ENCODE measurements at regions not wholly inside any gene's neighbourhood (a gene's known extent, or its start where the extent isn't known, plus 50 kb on each side); places are given as distances from the start of the nearest gene placed in this dataset.

- TF ChIP-seq CTCF (IDR thresholded peaks at IDR 0.05), result no peak
- TF ChIP-seq POLR2A (IDR thresholded peaks at IDR 0.05), result no peak
Observed at GRCh38 chr10:117443686-117444041, 68.4 kb upstream of the PDZD8 start.
